Esophagus muscularis mucosa (tissue), 3 donors: ENCODE measurements at regions not wholly inside any gene's neighbourhood (a gene's known extent, or its start where the extent isn't known, plus 50 kb on each side); places are given as distances from the start of the nearest gene placed in this dataset.

ENCODE experiments used
- CTCF ChIP-seq, 3 experiments: fragments of 200-600 bp in 2 of 3; fragments of 450-650 bp in 1 of 3; sonication (generic) in 2 of 3; IDR thresholded peaks; one replicate each; pipeline ENCODE4 v1.5.1; 2017 to 2019; ENCODE audit warnings: antibody characterized with exemption in 3 of 3, mild to moderate bottlenecking in 2 of 3, moderate library complexity in 1 of 3
- POLR2A ChIP-seq: fragments of 450-650 bp; IDR thresholded peaks from one replicate; pipeline ENCODE4 v1.6.1; 2017; ENCODE audit warnings: antibody characterized with exemption, moderate library complexity, mild to moderate bottlenecking, low read depth
- POLR2AphosphoS5 ChIP-seq, 2 donors: sonication (generic); formaldehyde crosslinking; IDR thresholded peaks; one replicate each; pipeline ENCODE4 v1.6.1; 2017; ENCODE audit warnings: antibody characterized with exemption in 2 of 2

DNA sequence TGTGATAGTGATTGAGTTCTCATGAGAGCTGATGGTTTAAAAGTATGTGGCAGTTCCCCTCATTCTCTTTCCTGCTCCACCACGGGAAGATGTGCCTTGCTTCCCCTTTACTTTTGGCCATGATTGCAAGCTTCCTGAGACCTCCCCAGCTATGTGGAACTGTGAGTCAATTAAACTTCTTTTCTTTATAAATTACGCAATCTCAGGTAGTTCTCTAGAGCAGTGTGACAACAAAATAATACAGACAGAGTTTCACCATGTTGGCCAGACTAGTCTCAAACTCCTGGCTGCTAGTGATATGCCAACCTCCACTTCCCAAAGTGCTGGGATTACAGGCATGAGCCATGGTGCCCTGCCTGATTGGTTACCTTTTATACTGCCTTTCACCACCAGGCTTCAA, 755.2 kb downstream of the METTL15 start:
- TF ChIP-seq POLR2AphosphoS5 (IDR thresholded peaks at IDR 0.05): no peak
- no peak for TF ChIP-seq CTCF (IDR thresholded peaks at IDR 0.05)
- no peak for TF ChIP-seq POLR2A
